ENCODE measurements at regions not wholly inside any gene's neighbourhood (a gene's known extent, or its start where the extent isn't known, plus 50 kb on each side); places are given as distances from the start of the nearest gene placed in this dataset.

DNA sequence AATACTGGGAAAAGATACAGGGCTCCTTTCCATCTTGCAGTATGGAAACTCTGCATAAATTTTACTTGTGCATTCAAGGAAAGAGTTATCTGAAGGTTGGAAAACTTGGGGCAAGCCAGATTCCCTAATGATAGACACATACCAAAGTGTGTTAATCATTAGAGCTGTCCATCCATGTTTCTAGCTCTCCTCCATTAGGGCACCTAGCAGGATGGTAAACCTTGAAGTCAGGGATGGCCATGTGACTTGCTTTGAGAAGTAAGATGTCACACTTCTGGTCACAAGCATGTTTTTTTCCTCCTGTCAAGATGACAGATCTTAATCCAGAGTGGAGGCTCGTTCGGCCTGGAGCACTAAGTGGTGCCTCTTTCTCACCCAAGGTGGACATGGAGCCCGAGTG lies 241.9 kb upstream of the RUNX1 start:
- TF ChIP-seq, protein P1, sequence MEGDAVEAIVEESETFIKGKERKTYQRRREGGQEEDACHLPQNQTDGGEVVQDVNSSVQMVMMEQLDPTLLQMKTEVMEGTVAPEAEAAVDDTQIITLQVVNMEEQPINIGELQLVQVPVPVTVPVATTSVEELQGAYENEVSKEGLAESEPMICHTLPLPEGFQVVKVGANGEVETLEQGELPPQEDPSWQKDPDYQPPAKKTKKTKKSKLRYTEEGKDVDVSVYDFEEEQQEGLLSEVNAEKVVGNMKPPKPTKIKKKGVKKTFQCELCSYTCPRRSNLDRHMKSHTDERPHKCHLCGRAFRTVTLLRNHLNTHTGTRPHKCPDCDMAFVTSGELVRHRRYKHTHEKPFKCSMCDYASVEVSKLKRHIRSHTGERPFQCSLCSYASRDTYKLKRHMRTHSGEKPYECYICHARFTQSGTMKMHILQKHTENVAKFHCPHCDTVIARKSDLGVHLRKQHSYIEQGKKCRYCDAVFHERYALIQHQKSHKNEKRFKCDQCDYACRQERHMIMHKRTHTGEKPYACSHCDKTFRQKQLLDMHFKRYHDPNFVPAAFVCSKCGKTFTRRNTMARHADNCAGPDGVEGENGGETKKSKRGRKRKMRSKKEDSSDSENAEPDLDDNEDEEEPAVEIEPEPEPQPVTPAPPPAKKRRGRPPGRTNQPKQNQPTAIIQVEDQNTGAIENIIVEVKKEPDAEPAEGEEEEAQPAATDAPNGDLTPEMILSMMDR (IDR thresholded peaks at IDR 0.05): no peak
- no peak for TF ChIP-seq POLR2A (IDR thresholded peaks at IDR 0.05)
- TF ChIP-seq EP300 (IDR thresholded peaks at IDR 0.05): no peak

Data from suprapubic skin (tissue), 3 donors.